ACC112 (cell line): ENCODE measurements at regions not wholly inside any gene's neighbourhood (a gene's known extent, or its start where the extent isn't known, plus 50 kb on each side); places are given as distances from the start of the nearest gene placed in this dataset.
"Not testable (repeated sequence)": the region's sequence is repeated elsewhere in the genome, so short reads cannot be mapped to it uniquely, and the experiment has no call there.

Experiments used
- H2AFZ ChIP-seq: fragments of 200-600 bp; sonication (generic); one replicate; pipeline ENCODE4 v1.6.0; 2017; ENCODE audit warnings: antibody characterized with exemption, low read length; ENCODE audit not compliant: unreplicated experiment
- H3K27ac ChIP-seq: fragments of 200-600 bp; sonication (generic); 2 replicates; pipeline ENCODE4 v1.5.1; 2014; ENCODE audit warnings: low read depth, mild to moderate bottlenecking, antibody characterized with exemption, low read length, moderate library complexity
- H3K27me3 ChIP-seq: fragments of 200-600 bp; sonication (generic); 2 replicates; pipeline ENCODE4 v1.6.1; 2014; ENCODE audit warnings: mild to moderate bottlenecking, antibody characterized with exemption, low read length, moderate library complexity, mixed read lengths; ENCODE audit not compliant: insufficient read depth
- H3K36me3 ChIP-seq: fragments of 200-600 bp; sonication (generic); 2 replicates; pipeline ENCODE4 v1.6.1; 2016; ENCODE audit warnings: mild to moderate bottlenecking, antibody characterized with exemption, low read length, moderate library complexity, mixed read lengths; ENCODE audit not compliant: insufficient read depth
- H3K4me1 ChIP-seq: fragments of 200-600 bp; sonication (generic); one replicate; pipeline ENCODE4 v1.6.1; 2016; ENCODE audit warnings: low read length, mixed read lengths; ENCODE audit not compliant: insufficient read depth, unreplicated experiment, control insufficient read depth
- H3K4me3 ChIP-seq: fragments of 200-600 bp; sonication (generic); 2 replicates; pipeline ENCODE4 v1.5.1; 2014; ENCODE audit warnings: mild to moderate bottlenecking, low read depth, low read length
- H3K79me2 ChIP-seq: fragments of 200-600 bp; sonication (generic); one replicate; pipeline ENCODE4 v1.6.0; 2016; ENCODE audit warnings: low read length; ENCODE audit not compliant: control insufficient read depth, unreplicated experiment, insufficient read depth

GRCh38 chr2:13682540-13683272, 949.8 kb upstream of the LRATD1 start:
- Histone ChIP-seq H2AFZ (no peak overlapping the region), H3K27ac (peak overlapping the region; percentile 82), H3K79me2 (no peaks in the 10 kb centered on the region), H3K36me3 (no peaks in the 10 kb centered on the region), H3K4me1 (peaks cover 11% of the 10 kb centered on the region), H3K4me3 (no peak overlapping the region; the same call in 1 of the 2 replicates), H3K27me3 (no peaks in the 10 kb centered on the region)

- Histone ChIP-seq H2AFZ (no peak overlapping the region), H3K36me3 (no peaks in the 10 kb centered on the region), H3K79me2 (no peaks in the 10 kb centered on the region), H3K27ac (no peak overlapping the region), H3K27me3 (no peaks in the 10 kb centered on the region), H3K4me1 (peaks cover 11% of the 10 kb centered on the region), H3K4me3 (no peak overlapping the region)
Measured at GRCh38 chr2:13686262-13686661, 946.3 kb upstream of the LRATD1 start.

DNA sequence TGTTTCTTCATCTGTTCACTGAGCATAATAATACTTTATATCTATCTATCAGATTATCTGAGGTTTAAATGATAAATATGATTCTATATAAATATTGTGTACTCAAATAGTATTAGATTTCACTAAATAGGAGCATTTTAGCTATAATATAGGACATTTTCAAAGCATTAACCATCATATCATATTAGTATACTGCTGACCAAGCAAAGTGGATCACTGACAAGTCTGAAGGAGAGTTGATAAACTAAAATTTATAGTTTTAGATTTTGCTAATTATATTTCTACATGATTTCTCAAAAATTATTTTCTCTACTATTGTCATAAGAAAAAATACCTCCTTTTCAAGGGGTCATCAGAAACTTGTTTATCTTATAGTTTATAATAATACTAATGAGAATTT, 937.8 kb upstream of the LRATD1 start:
- H2AFZ ChIP-seq, result no peak overlapping the region
- H3K27me3 ChIP-seq, result no peaks in the 10 kb centered on the region
- no peak overlapping the region for H3K27ac ChIP-seq
- no peaks in the 10 kb centered on the region for H3K4me1 ChIP-seq
- H3K36me3 ChIP-seq, result no peaks in the 10 kb centered on the region
- no peaks in the 10 kb centered on the region for H3K79me2 ChIP-seq
- no peak overlapping the region for H3K4me3 ChIP-seq

- Histone ChIP-seq H2AFZ (no peak overlapping the region), H3K27me3 (no peaks in the 10 kb centered on the region), H3K4me3 (no peak overlapping the region), H3K79me2 (no peaks in the 10 kb centered on the region), H3K4me1 (no peaks in the 10 kb centered on the region), H3K27ac (no peak overlapping the region), H3K36me3 (no peaks in the 10 kb centered on the region)
Measured at GRCh38 chr2:13696601-13697000, 935.9 kb upstream of the LRATD1 start.

- no peak overlapping the region for H2AFZ ChIP-seq
- H3K4me3 ChIP-seq, result no peak overlapping the region
- no peaks in the 10 kb centered on the region for H3K27me3 ChIP-seq
- no peaks in the 10 kb centered on the region for H3K36me3 ChIP-seq
- no peaks in the 10 kb centered on the region for H3K4me1 ChIP-seq
- no peak overlapping the region for H3K27ac ChIP-seq
- no peaks in the 10 kb centered on the region for H3K79me2 ChIP-seq
Measured at GRCh38 chr2:13698847-13699246, 933.7 kb upstream of the LRATD1 start.

DNA sequence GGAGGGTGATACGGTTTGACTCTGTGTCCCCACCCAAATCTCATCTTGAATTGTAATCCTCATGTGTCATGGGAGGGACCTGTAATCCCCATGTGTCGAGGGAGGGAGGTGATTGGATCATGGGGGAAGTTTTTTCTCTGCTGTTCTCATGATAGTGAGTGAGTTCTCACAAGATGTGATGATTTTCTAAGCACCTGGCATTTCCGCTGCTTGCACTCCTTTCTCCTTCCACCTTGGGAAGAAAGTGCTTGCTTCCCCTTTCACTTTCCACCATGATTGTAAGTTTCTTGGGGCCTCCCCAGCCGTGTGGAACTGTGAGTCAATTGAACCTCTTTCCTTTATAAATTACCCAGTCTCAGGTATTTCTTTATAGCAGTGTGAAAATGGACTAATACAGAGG, 932.6 kb upstream of the LRATD1 start:
- H3K4me1 ChIP-seq, H3K36me3 ChIP-seq: not testable (repeated sequence)

DNA sequence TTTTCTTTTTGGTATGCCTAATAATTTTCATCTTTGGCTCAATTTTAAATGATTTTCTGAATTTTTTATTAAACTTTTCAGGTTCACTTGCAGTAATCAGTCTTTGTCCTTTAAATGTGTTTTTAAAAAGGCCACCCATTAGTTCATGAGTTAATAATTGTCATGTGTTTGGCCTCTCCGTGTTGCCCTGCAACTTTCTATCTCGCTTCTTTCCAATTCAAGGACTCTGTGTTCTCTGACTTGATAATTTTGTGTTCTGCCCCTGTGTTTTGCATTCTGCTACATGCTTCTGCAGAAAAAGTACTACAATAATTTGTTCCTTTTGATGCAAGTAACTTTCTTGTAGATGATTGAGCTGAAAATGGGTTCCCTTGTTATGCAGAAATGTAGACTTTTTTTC, 921.4 kb upstream of the LRATD1 start:
- Histone ChIP-seq H2AFZ (no peak overlapping the region), H3K36me3 (no peaks in the 10 kb centered on the region)

More for the DNA sequence above, 932.6 kb upstream of the LRATD1 start:
- not testable (repeated sequence) for H3K4me3 ChIP-seq, H3K27me3 ChIP-seq, H3K79me2 ChIP-seq, H3K27ac ChIP-seq, H2AFZ ChIP-seq

GRCh38 chr2:13714466-13714865, 918.1 kb upstream of the LRATD1 start:
- no peak overlapping the region for H2AFZ ChIP-seq
- H3K36me3 ChIP-seq, result no peaks in the 10 kb centered on the region
- no peaks in the 10 kb centered on the region for H3K4me1 ChIP-seq
- H3K27ac ChIP-seq, result no peak overlapping the region
- no peaks in the 10 kb centered on the region for H3K79me2 ChIP-seq
- H3K27me3 ChIP-seq, result no peaks in the 10 kb centered on the region
- H3K4me3 ChIP-seq, result no peak overlapping the region

More for the DNA sequence above, 921.4 kb upstream of the LRATD1 start:
- Histone ChIP-seq H3K27me3 (no peaks in the 10 kb centered on the region), H3K4me3 (no peak overlapping the region), H3K4me1 (no peaks in the 10 kb centered on the region), H3K27ac (no peak overlapping the region), H3K79me2 (no peaks in the 10 kb centered on the region)

DNA sequence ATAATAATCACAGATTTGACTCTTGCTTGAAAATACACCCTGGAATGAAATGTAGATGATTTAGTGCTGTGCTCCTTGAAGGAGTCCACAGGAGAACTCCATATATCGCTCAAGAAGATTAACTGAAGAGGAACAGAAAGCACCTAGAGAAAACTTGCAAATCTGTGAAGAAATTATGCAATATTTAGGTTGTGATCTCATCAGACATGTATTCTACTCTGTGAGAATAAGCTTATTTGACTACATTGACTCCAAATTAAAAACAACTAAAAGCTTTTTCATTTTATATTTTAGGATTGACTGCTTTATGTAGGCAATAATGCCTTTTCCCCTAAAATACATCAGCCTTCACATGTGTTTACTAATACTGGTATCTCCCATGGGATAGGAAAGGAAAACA, 906.6 kb upstream of the LRATD1 start:
- Histone ChIP-seq H2AFZ (no peak overlapping the region), H3K27me3 (peaks cover 4% of the 10 kb centered on the region; the same call in 1 of the 2 replicates), H3K36me3 (no peaks in the 10 kb centered on the region), H3K79me2 (no peaks in the 10 kb centered on the region), H3K4me1 (no peaks in the 10 kb centered on the region), H3K4me3 (no peak overlapping the region), H3K27ac (no peak overlapping the region)

DNA sequence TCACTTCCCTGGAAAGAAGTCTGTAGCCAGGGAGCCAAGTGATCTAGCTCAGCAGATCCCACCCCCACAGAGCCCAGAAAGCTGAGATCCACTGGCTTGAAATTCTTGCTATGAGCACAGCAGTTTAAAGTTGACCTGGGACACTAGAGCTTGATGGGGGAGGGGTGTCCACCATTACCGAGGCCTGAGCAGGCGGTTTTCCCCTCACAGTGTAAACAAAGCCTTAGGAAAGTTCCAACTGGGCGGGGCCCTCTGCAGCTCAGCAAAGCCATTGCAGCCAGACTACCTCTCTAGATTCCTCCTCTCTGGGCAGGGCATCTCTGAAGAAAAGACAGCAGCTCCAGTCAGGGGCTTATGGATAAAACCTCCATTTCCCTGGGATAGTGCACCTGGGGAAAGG, 887.2 kb upstream of the LRATD1 start:
- Histone ChIP-seq H2AFZ (no peak overlapping the region), H3K36me3 (no peaks in the 10 kb centered on the region), H3K4me3 (no peak overlapping the region), H3K4me1 (no peaks in the 10 kb centered on the region), H3K27ac (no peak overlapping the region), H3K79me2 (no peaks in the 10 kb centered on the region), H3K27me3 (no peaks in the 10 kb centered on the region)

DNA sequence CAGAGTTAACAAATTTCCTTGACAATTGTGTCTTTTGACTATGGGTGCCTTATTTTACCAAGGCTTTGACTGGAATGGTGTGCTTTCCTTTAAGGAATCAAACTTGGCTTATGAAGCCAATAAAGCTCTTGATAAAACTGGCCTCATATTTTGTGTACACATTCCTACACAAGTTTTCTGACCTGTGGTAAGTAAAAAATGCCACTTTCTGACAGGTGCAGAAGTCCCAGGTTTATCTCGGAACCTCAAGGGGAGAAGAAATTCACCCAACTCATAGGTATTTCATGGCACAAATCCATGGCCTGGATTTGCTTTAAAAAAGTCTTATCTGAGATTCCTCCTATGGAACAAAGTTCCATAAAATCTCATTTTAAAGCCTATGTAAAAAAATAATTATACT, 880.6 kb upstream of the LRATD1 start:
- Histone ChIP-seq H3K27me3 (no peaks in the 10 kb centered on the region), H3K4me3 (no peak overlapping the region), H2AFZ (no peak overlapping the region), H3K36me3 (no peaks in the 10 kb centered on the region), H3K4me1 (no peaks in the 10 kb centered on the region), H3K79me2 (no peaks in the 10 kb centered on the region), H3K27ac (no peak overlapping the region)
